D721Med (cell line): ENCODE measurements at regions not wholly inside any gene's neighbourhood (a gene's known extent, or its start where the extent isn't known, plus 50 kb on each side); places are given as distances from the start of the nearest gene placed in this dataset.

Experiments used
- DNase-seq: peaks from one replicate; pipeline ENCODE4 v3.0.0; 2011; ENCODE audit warnings: low spot score; ENCODE audit not compliant: insufficient read length
- FAIRE-seq: peaks from 2 replicates; lab custom pipeline; 2011; peaks lifted over from hg19 to GRCh38; lab: Jason Lieb, UNC
- CTCF ChIP-seq: IDR thresholded peaks from 2 replicates; pipeline ENCODE4 v1.5.1; 2012; ENCODE audit warnings: mild to moderate bottlenecking, control low read depth; ENCODE audit not compliant: insufficient read depth; ENCODE audit errors: missing control alignments

GRCh38 chr3:13219077-13219901, 146.1 kb upstream of the IQSEC1 start:
- no peak for FAIRE-seq
- DNase-seq, result no peak

GRCh38 chr3:13218541-13218908, 145.3 kb upstream of the IQSEC1 start:
- FAIRE-seq (no peak), DNase-seq (no peak)
- no peak for TF ChIP-seq CTCF

More at GRCh38 chr3:13219077-13219901, 146.1 kb upstream of the IQSEC1 start:
- TF ChIP-seq CTCF, result no peak

- FAIRE-seq (no peak), DNase-seq (no peak)
- no peak for TF ChIP-seq CTCF
Observed at GRCh38 chr3:13217736-13218540, 144.7 kb upstream of the IQSEC1 start.

- DNase-seq (no peak), FAIRE-seq (no peak)
- TF ChIP-seq CTCF, result no peak
Observed at GRCh38 chr3:13217253-13217652, 144.0 kb upstream of the IQSEC1 start.

- FAIRE-seq (no peak), DNase-seq (no peak)
- no peak for TF ChIP-seq CTCF
Observed at GRCh38 chr3:13215940-13216546, 142.8 kb upstream of the IQSEC1 start.

GRCh38 chr3:13214847-13215472, 141.7 kb upstream of the IQSEC1 start:
- TF ChIP-seq CTCF, result no peak
- FAIRE-seq (no peak), DNase-seq (no peak)
